ENCODE measurements at regions not wholly inside any gene's neighbourhood (a gene's known extent, or its start where the extent isn't known, plus 50 kb on each side); places are given as distances from the start of the nearest gene placed in this dataset.

GRCh38 chr3:161964857-161965256 lies 468.2 kb downstream of the OTOL1 start:
- Mint-ChIP-seq H3K4me3 (ENCODE audit: unreplicated experiment) (no peak overlapping the region), H3K36me3 (ENCODE audit: low read depth, unreplicated experiment) (peaks cover 2% of the 10 kb centered on the region), H3K4me1 (ENCODE audit: low read depth, unreplicated experiment) (no peaks in the 10 kb centered on the region), H3K27ac (ENCODE audit: unreplicated experiment) (no peak overlapping the region), H3K9me3 (ENCODE audit: unreplicated experiment) (peaks cover 8% of the 10 kb centered on the region), H3K27me3 (ENCODE audit: low read depth, unreplicated experiment) (no peaks in the 10 kb centered on the region)
- no peak overlapping the region for H3K27ac ChIP-seq (ENCODE audit: low read depth, low read length)
- H3K36me3 ChIP-seq (ENCODE audit: insufficient read depth, low read length), result no peaks in the 10 kb centered on the region
- peaks cover 3% of the 10 kb centered on the region for H3K9me3 ChIP-seq (ENCODE audit: insufficient read depth, low read depth, low read length)
- no peak overlapping the region for H3K4me3 ChIP-seq (ENCODE audit: insufficient read depth, low read depth, low read length)
- DNase-seq (ENCODE audit: low read depth) (no peak), FAIRE-seq (no peak)
- no peaks in the 10 kb centered on the region for H3K79me2 ChIP-seq (ENCODE audit: insufficient read depth, low read length)
- H4K20me1 ChIP-seq (ENCODE audit: insufficient read depth, low read length), result no peaks in the 10 kb centered on the region
- no peaks in the 10 kb centered on the region for H3K4me1 ChIP-seq (ENCODE audit: insufficient read depth, low read length)
- H3K27me3 ChIP-seq (ENCODE audit: insufficient read depth, low read length), result no peaks in the 10 kb centered on the region
- no peak overlapping the region for H3K4me2 ChIP-seq (ENCODE audit: low read length)
- H3K9ac ChIP-seq (ENCODE audit: low read length), result no peak overlapping the region
- TF ChIP-seq EZH2 (IDR thresholded peaks at IDR 0.05; ENCODE audit: insufficient read depth, low read length) (no peak), CTCF (IDR thresholded peaks at IDR 0.05; ENCODE audit: insufficient read depth, low read depth, low read length) (no peak)
- no peak overlapping the region for H2AFZ ChIP-seq (ENCODE audit: low read depth, low read length)

- no peak overlapping the region for H2AFZ ChIP-seq (ENCODE audit: low read depth, low read length)
- Mint-ChIP-seq H3K27ac (ENCODE audit: unreplicated experiment) (no peak overlapping the region), H3K4me3 (ENCODE audit: unreplicated experiment) (no peak overlapping the region), H3K36me3 (ENCODE audit: low read depth, unreplicated experiment) (peaks cover under 1% of the 10 kb centered on the region), H3K9me3 (ENCODE audit: unreplicated experiment) (no peaks in the 10 kb centered on the region), H3K27me3 (ENCODE audit: low read depth, unreplicated experiment) (no peaks in the 10 kb centered on the region), H3K4me1 (ENCODE audit: low read depth, unreplicated experiment) (no peaks in the 10 kb centered on the region)
- no peaks in the 10 kb centered on the region for H3K4me1 ChIP-seq (ENCODE audit: insufficient read depth, low read length)
- no peaks in the 10 kb centered on the region for H3K27me3 ChIP-seq (ENCODE audit: insufficient read depth, low read length)
- TF ChIP-seq EZH2 (IDR thresholded peaks at IDR 0.05; ENCODE audit: insufficient read depth, low read length), result no peak
- no peak for TF ChIP-seq CTCF (IDR thresholded peaks at IDR 0.05; ENCODE audit: insufficient read depth, low read depth, low read length)
- DNase-seq (ENCODE audit: low read depth), result peak; percentile 6
- H4K20me1 ChIP-seq (ENCODE audit: insufficient read depth, low read length), result no peaks in the 10 kb centered on the region
- H3K4me3 ChIP-seq (ENCODE audit: insufficient read depth, low read depth, low read length), result no peak overlapping the region
- H3K9ac ChIP-seq (ENCODE audit: low read length), result no peak overlapping the region
- FAIRE-seq, result no peak
- H3K4me2 ChIP-seq (ENCODE audit: low read length), result no peak overlapping the region
- no peaks in the 10 kb centered on the region for H3K36me3 ChIP-seq (ENCODE audit: insufficient read depth, low read length)
- no peaks in the 10 kb centered on the region for H3K9me3 ChIP-seq (ENCODE audit: insufficient read depth, low read depth, low read length)
- no peak overlapping the region for H3K27ac ChIP-seq (ENCODE audit: low read depth, low read length)
- H3K79me2 ChIP-seq (ENCODE audit: insufficient read depth, low read length), result no peaks in the 10 kb centered on the region
Observed at GRCh38 chr3:161969867-161970266, 473.3 kb downstream of the OTOL1 start.

- TF ChIP-seq CTCF (IDR thresholded peaks at IDR 0.05; ENCODE audit: insufficient read depth, low read depth, low read length) (no peak), EZH2 (IDR thresholded peaks at IDR 0.05; ENCODE audit: insufficient read depth, low read length) (no peak)
- Histone ChIP-seq H3K79me2 (ENCODE audit: insufficient read depth, low read length) (no peaks in the 10 kb centered on the region), H3K27me3 (ENCODE audit: insufficient read depth, low read length) (no peaks in the 10 kb centered on the region), H3K9me3 (ENCODE audit: insufficient read depth, low read depth, low read length) (peaks cover 2% of the 10 kb centered on the region), H3K27ac (ENCODE audit: low read depth, low read length) (no peak overlapping the region), H4K20me1 (ENCODE audit: insufficient read depth, low read length) (no peaks in the 10 kb centered on the region), H3K36me3 (ENCODE audit: insufficient read depth, low read length) (no peaks in the 10 kb centered on the region), H3K4me3 (ENCODE audit: insufficient read depth, low read depth, low read length) (no peak overlapping the region), H3K4me1 (ENCODE audit: insufficient read depth, low read length) (peaks cover 8% of the 10 kb centered on the region), H3K9ac (ENCODE audit: low read length) (no peak overlapping the region), H3K4me2 (ENCODE audit: low read length) (no peak overlapping the region), H2AFZ (ENCODE audit: low read depth, low read length) (no peak overlapping the region)
- H3K27ac Mint-ChIP-seq (ENCODE audit: unreplicated experiment), result no peak overlapping the region
- FAIRE-seq (no peak), DNase-seq (ENCODE audit: low read depth) (no peak)
- peaks cover 1% of the 10 kb centered on the region for H3K36me3 Mint-ChIP-seq (ENCODE audit: low read depth, unreplicated experiment)
- peaks cover 9% of the 10 kb centered on the region for H3K4me1 Mint-ChIP-seq (ENCODE audit: low read depth, unreplicated experiment)
- H3K9me3 Mint-ChIP-seq (ENCODE audit: unreplicated experiment), result peaks cover 5% of the 10 kb centered on the region
- H3K27me3 Mint-ChIP-seq (ENCODE audit: low read depth, unreplicated experiment), result no peaks in the 10 kb centered on the region
- no peak overlapping the region for H3K4me3 Mint-ChIP-seq (ENCODE audit: unreplicated experiment)
Observed at GRCh38 chr3:161975201-161975600, 478.6 kb downstream of the OTOL1 start.
